ENCODE measurements at regions not wholly inside any gene's neighbourhood (a gene's known extent, or its start where the extent isn't known, plus 50 kb on each side); places are given as distances from the start of the nearest gene placed in this dataset.

DNA sequence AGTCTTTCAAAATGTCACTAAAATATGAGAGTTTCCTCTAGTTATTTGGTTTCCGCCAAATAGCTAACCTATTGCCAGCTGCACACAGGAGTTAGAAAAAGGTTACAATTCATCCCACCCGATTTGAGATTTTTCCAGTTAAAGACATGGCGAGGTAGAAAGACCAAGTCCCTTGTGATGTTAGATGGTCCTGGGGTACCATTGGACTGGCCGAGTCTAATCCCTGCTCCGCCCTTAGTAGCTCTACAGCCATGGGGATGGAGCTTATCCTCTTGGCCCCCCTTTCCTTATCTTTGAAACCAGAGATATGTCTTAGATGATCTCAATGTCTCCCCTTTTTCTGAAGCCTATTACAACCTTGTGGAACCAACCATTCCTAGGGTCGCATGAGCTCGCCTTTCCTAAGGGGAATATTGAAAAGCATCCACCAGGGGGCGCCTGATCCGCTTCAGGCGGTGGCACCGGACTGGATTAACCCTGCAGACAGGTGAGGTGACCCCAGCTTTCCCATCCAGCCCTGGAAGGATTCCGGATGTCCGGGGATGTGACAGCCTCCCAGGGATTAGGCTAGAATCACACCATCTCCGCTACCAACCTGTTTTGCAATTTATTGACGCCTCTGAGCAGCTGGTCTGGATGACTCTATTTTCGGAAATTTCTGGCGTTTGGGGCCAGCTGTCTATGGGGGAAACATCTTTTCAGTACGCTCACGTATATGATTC lies 68.3 kb upstream of the SIM2 start:
- peak in 1 of 2 experiments; percentile 5 for DNase-seq (ENCODE audit: low read depth in 2 of 2)

DNA sequence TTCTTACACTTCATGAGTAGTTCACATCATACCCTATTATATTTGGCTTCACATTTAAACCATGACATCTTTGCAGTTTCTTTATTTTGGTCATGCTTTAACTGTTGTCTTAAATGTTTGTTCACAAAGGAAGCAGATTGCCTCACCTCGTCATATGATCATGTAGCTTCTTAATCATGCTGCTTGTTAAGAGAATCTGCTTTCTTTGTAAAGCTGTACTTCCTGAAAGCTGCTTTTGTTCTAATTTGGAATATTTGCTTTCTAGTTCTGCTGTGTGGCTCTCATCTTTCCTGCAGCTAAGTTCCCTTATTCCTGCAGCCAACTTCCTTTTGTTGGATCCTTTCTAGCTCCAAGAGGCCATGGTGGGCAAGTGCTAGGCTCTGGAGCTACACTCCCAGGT lies 62.9 kb upstream of the SIM2 start:
- no peak for DNase-seq (ENCODE audit: low read depth in 2 of 2)

DNA sequence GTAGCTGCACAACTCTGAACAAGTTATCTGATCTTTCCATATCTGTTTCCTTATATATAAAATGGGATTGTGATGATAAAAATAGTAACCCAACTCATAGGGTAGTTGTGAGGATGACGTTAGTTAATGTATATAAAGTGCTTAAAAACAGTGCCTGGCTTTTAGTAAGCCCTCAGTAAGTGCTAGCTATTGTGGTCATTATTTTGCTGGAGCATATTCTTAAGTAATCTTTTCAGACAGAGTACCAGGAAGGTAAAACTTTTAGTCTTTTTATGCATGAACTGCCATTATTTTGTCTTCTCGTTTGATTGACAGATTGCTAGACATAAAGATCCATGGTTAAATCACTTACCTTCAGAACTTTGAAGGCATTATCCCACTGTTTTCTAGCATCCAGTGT lies 62.5 kb upstream of the SIM2 start:
- no peak for DNase-seq (ENCODE audit: low read depth in 2 of 2)

DNA sequence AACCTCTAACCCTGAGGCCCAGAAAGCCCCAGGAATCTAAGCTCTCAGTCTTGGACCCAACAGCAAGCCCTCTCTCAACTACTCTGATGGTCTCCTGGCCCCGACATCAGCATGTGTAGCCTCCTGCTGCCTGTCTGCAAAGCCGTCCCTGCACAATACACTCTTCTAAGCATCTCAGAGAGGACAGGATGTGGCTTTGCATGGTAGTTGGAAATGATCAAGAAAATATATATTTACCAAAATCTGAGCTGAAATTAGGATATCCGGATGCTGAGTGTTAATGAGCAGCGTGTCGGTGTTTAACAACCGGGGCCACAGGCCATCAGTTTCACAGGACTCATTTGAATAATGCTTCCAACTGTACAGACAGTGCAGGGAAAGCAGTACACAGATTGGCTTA lies 59.1 kb upstream of the SIM2 start:
- DNase-seq (ENCODE audit: low read depth in 2 of 2): no peak

DNA sequence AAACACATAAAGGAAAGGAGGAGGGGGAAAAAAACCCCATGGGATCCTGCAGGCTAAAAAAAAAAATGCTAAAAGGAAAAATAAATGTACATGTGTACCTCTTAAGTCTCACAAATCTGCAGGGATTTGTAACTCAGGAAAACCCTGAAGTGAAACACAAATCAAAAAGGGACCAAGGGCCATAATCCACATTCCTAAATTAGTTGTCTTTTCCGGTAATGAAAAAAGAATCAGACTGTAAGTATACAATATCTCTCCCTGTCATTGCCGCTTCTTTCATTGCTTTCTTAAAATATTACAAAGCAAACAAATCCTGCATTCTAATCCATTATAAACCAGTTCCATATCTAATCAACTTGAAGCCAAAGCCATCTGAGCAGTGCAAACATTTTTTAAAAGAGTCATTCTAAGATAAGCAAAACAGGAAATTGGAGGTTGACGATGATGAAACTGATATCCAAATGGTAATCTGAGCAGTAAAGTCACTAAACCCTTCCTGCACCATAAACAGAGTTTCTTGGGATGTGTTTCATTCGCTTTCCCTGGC lies 58.7 kb upstream of the SIM2 start:
- DNase-seq (ENCODE audit: low read depth in 2 of 2): no peak

DNA sequence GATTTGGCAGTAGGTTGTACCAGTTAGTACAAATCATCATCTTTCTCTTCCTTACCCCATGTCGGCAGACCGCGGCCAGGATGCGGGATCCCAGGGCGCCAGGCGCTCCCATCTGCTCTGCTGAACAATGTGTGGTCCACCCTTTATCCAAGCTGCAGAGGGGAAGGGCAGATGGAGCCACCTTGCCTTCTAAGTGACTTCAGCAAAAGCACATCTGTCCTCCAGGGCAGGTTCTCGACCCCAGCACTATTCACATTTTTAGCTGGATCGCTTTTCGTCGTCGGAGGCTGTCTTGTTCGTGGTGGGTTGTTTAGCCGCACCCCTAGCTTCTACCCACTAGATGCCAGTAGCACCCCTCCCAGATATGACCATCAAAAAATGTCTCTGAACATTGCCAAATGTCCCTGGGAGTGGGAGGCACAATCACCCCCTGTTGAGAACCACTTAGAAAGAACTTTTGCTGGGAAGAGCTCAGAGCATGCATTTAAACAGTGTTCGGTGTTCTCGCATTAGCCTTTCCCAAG lies 58.1 kb upstream of the SIM2 start:
- no peak for DNase-seq (ENCODE audit: low read depth in 2 of 2)

DNA sequence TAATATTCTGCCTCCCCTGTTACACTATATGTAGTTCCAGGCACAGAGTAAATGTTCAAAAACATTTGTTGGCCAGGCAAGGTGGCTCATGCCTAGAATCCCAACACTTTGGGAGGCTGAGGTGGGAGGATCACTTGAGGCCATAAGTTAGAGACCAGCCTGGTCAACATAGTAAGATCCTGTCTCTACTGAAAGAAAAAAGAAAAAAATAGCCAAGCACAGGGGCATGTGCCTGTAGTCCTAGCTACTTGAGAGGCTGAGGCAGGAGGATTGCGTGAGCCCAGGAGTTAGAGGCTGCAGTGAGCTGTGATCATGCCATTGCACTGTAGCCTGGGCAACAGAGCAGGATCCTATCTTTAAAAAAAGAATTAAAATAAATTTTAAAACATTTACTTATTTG lies 57.6 kb upstream of the SIM2 start:
- DNase-seq (ENCODE audit: low read depth in 2 of 2): no peak

DNA sequence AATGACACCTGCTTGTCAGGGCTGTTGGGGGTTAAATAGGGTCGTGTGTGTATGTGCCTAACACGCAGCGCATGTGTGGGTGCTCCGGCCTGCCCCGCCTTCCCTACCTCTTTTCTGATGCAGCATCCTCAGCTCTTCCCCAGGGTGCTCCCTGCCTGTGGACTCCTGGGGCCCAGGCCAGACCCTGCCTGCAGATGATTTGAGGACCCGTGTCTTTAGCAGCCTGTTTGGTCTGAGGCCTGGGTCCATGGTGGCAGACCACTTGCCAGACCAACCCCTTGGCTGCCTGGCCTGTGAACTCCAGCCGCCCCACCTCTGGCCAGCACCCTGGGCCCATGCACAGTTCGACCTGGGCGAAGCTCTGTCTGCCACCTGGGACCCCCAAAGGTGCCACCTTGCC lies 57.0 kb upstream of the SIM2 start:
- no peak for DNase-seq (ENCODE audit: low read depth in 2 of 2)

DNA sequence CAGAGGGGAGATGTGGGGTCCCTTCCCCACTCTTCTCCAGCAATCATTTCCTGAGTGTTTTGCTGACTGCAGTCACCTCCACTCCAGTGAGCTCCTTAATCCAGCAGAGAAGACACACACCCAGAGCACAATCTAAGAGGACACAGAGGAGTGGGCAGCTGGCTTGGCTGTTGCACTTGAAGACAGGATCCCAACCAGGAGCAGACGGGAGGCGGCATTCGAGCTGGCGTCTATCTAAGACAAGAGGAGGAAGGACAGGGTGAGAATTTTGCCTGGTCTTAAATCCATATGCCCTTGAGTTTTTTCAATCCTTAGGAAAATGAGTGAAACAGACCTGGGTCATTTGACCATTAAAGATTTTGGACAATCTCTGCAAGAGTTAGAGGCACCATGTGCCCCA lies 56.1 kb upstream of the SIM2 start:
- DNase-seq (ENCODE audit: low read depth in 2 of 2): no peak

DNA sequence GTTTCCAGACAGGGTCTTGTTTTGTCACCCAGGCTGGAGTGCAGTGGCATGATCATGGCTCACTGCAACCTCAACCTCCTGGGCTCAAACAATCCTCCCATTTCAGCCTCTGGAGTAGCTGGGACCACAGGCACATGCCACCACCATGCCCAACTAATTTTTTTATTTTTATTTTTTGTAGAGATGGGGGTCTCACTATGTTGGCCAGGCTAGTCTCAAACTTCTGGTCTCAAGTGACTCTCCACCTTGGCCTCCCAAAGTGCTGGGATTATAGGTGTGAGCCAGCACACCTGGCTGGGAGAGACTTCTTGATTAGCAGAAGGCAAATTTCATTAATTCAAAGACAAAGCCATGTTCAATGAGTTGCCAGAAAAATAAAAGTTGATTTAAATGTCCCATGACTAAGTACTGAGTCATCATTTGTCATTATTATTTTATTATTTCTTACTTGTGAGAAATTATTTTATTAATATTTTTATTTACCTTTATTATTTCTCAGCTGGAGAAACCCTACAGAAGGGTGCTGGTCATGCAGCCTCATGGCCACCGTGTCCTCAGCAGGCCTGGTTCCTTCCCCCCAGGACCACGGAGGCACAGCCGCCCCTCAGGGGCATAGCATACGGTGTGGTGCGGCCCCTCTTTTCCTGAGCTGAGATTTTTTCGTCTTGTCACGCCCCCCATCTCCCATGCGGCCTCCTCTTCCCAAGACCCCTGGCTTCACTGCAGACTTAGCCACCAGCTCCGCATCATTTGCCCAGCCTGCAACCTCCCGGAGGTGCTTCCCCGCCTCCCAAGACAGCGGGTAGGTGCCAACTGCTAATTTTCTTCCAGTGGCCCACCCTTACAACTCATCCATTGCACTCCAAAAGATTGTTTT lies 55.3 kb upstream of the SIM2 start:
- no peak for DNase-seq (ENCODE audit: low read depth in 2 of 2)

DNA sequence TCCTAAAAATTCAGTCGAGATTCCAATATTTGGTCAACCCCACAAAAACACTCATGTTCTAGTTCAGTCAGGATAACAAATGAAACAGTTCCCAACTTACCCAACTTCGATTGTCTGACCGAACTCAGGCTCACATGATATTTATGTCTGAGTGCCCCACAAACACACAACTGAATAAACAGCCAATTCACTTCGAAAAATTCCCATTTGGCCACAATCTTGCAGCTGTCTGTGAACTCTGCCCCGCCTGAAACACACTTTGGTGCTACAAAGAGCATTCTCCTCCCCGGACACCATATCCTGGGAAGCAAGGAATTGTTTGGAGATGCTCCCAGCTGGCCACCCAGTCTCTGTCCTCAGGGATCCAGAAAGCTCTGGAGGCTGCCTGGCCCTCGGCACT lies 52.9 kb upstream of the SIM2 start:
- DNase-seq (ENCODE audit: low read depth in 2 of 2): no peak

DNA sequence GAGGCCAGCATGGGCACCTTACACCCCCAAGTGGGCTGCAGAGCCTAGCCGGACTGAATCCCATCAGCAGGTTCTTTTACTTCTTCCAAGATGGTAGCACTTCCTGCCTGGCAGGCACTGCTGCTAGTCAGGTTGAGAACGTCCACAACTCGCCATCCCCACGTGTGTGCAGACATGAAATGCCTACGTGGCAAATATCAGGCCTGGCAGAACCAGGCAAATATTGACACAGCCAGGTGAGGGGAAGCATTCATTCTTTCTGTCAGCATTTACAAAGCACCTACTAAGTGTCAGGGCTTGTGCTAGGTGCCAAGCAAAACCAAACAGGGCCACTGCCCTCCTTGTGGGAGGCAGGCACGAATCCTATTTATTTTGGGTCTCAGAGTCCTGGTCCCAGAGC lies 52.3 kb upstream of the SIM2 start:
- no peak for DNase-seq (ENCODE audit: low read depth in 2 of 2)

DNA sequence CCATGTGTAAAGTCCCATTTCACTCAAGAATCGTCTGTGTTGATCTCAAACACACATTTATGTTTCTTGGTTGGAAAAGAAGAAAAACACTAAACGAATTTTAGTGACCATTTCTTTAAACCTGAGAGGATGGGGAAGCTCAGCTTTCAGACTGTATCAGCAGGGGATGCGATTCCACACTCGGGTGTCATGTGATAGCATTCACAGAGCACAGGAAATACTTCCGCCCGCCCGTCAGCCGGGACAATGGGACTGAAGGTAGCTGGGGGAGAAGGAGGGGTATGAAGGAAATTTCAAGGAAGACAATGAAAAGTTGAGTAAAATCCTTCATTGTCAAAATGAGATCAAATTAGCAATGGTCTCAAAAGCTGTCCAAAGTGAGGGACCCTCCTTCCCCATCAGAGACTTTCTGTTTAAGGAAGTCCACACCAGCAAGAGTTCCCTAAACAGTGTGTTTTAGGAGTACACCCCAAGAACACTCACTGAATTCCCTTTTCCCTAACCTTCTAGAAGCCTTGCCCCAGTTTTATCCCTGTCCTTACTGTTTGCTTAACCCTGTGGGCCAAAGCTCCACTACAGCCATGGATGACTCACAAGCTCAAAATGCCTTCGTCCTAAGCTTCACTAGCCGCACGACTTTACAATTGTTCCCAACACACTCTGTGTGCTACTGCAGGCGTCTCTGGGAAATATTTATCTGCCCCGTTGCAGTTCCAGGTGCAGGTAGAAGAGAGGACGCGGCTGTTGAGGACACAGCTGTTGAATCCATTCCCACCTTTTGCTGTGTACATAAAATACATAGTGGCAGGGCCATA lies 51.4 kb upstream of the SIM2 start:
- DNase-seq (ENCODE audit: low read depth in 2 of 2): no peak

All from fibroblast of skin of left quadriceps (primary cell).